GM12874 (cell line): ENCODE measurements at regions not wholly inside any gene's neighbourhood (a gene's known extent, or its start where the extent isn't known, plus 50 kb on each side); places are given as distances from the start of the nearest gene placed in this dataset.
A peak's percentile ranks its signal among the peaks of the same experiment; 100 is the strongest.

ENCODE experiments used
- CTCF ChIP-seq: IDR thresholded peaks from 2 replicates; pipeline ENCODE4 v1.5.1; 2011; ENCODE audit warnings: low read depth, mild to moderate bottlenecking, control low read depth, low read length, moderate library complexity; ENCODE audit not compliant: insufficient read depth

- TF ChIP-seq CTCF, result no peak
These were observed 156.2 kb downstream of the ZBTB18 start for GRCh38 chr1:244207042-244207934.

GRCh38 chr1:244207935-244208244, 156.8 kb downstream of the ZBTB18 start:
- TF ChIP-seq CTCF, result no peak

- TF ChIP-seq CTCF, result no peak
These were observed 158.9 kb downstream of the ZBTB18 start for GRCh38 chr1:244209955-244210354.

GRCh38 chr1:244210884-244211558, 159.9 kb downstream of the ZBTB18 start:
- peak; percentile 31; the same call in 1 of the 2 replicates for TF ChIP-seq CTCF

GRCh38 chr1:244211559-244211944, 160.5 kb downstream of the ZBTB18 start:
- no peak for TF ChIP-seq CTCF

GRCh38 chr1:244212219-244212618, 161.1 kb downstream of the ZBTB18 start:
- TF ChIP-seq CTCF, result no peak

GRCh38 chr1:244212797-244213475, 161.9 kb downstream of the ZBTB18 start:
- no peak for TF ChIP-seq CTCF
